22Rv1 (cell line): ENCODE measurements at regions not wholly inside any gene's neighbourhood (a gene's known extent, or its start where the extent isn't known, plus 50 kb on each side); places are given as distances from the start of the nearest gene placed in this dataset.

Source experiments
- CTCF ChIP-seq: fragments of 450-650 bp; IDR thresholded peaks from 2 replicates; pipeline ENCODE4 v1.5.1; 2017; ENCODE audit warnings: mild to moderate bottlenecking
- ZFX ChIP-seq: fragments of 450-650 bp; IDR thresholded peaks from 2 replicates; pipeline ENCODE4 v1.6.1; 2017; ENCODE audit warnings: antibody characterized with exemption, borderline replicate concordance

GRCh38 chr17:14759325-14759724 is 458.4 kb downstream of the HS3ST3B1 start:
- TF ChIP-seq CTCF (no peak), ZFX (no peak)
